Panc1 (cell line): ENCODE measurements at regions not wholly inside any gene's neighbourhood (a gene's known extent, or its start where the extent isn't known, plus 50 kb on each side); places are given as distances from the start of the nearest gene placed in this dataset.

Experiments used
- ATAC-seq: fragments of 200-7000 bp; cut with Tn5 transposase; 2 replicates; pipeline ENCODE4 v1.9.1; 2020; ENCODE audit warnings: mild to moderate bottlenecking, moderate library complexity
- BruUV-seq: library from RNA; stranded (reverse); fragments of 400-500 nt; replicated peaks from 2 replicates; lab custom pipeline; 2021; lab: Mats Ljungman, UMichigan
- CTCF ChIA-PET: fragments of 300-600 bp; sonication (Branson Sonifier 250); formaldehyde crosslinking; loops from one replicate; lab custom pipeline; 2022; ENCODE audit warnings: antibody characterized with exemption; lab: Charles Lee
- POLR2A ChIA-PET: fragments of 300-600 bp; sonication (Branson Sonifier 250); formaldehyde crosslinking; loops from one replicate; lab custom pipeline; 2022; ENCODE audit warnings: antibody characterized with exemption; lab: Charles Lee
- DNase-seq: peaks from one replicate; pipeline ENCODE4 v3.0.0-alpha.2; 2010; ENCODE audit warnings: low read depth, low spot score
- H3K27ac ChIP-seq: 2 replicates; pipeline ENCODE4 v1.5.1; 2011; ENCODE audit warnings: mild to moderate bottlenecking, low read length, inconsistent platforms
- H3K27me3 ChIP-seq: fragments of 200-500 bp; sonication (Bioruptor generic); 2 replicates; pipeline ENCODE4 v1.6.0; 2014; ENCODE audit warnings: low read length, inconsistent platforms; ENCODE audit not compliant: control insufficient read depth, insufficient read depth
- H3K36me3 ChIP-seq: fragments of 200-500 bp; sonication (Bioruptor generic); 2 replicates; pipeline ENCODE4 v1.5.1; 2014; ENCODE audit warnings: inconsistent platforms, mild to moderate bottlenecking, low read length, moderate library complexity; ENCODE audit not compliant: control insufficient read depth, insufficient read depth
- H3K4me1 ChIP-seq: 2 replicates; pipeline ENCODE4 v1.5.1; 2011; ENCODE audit warnings: inconsistent platforms, mild to moderate bottlenecking, low read length, moderate library complexity; ENCODE audit not compliant: control insufficient read depth, insufficient read depth
- H3K4me3 ChIP-seq, 2 experiments: 2 replicates each; pipeline ENCODE4 v1.5.1; 2011 to 2012; ENCODE audit warnings: low read depth in 2 of 2, low read length in 2 of 2, mild to moderate bottlenecking in 2 of 2, inconsistent platforms in 1 of 2, moderate library complexity in 1 of 2
- H3K9me3 ChIP-seq: fragments of 200-500 bp; sonication (Bioruptor generic); 2 replicates; pipeline ENCODE4 v1.5.1; 2014; ENCODE audit warnings: low read depth, mild to moderate bottlenecking, inconsistent platforms, low read length, moderate library complexity; ENCODE audit not compliant: control insufficient read depth, insufficient read depth
- CTCF ChIP-seq: fragments of 450-650 bp; IDR thresholded peaks from 2 replicates; pipeline ENCODE4 v1.5.1; 2017; ENCODE audit warnings: mild to moderate bottlenecking
- POLR2AphosphoS5 ChIP-seq: IDR thresholded peaks from 2 replicates; pipeline ENCODE4 v1.6.1; 2012; ENCODE audit warnings: mild to moderate bottlenecking, low read depth, low read length, moderate library complexity
- REST ChIP-seq, 2 experiments: IDR thresholded peaks; 2 replicates each; pipeline ENCODE4 v1.6.1; 2011 to 2012; ENCODE audit warnings: low read depth in 2 of 2, control low read depth in 1 of 2, low read length in 1 of 2, mild to moderate bottlenecking in 1 of 2, moderate library complexity in 1 of 2; ENCODE audit not compliant: insufficient read depth in 1 of 2
- SIN3A ChIP-seq: IDR thresholded peaks from 2 replicates; pipeline ENCODE4 v1.6.1; 2012; ENCODE audit warnings: low read depth, mild to moderate bottlenecking, low read length, moderate library complexity, borderline replicate concordance; ENCODE audit not compliant: insufficient read depth
- TCF7L2 ChIP-seq: IDR thresholded peaks from 2 replicates; pipeline ENCODE4 v1.6.1; 2011; ENCODE audit warnings: mild to moderate bottlenecking, low read depth, low read length, inconsistent platforms
- in situ Hi-C: cut with HindIII; loops from 2 replicates; pipeline ENCODE4 v1.10.0; 2016; ENCODE audit warnings: low sequenced_read_pairs, low pct_unique_long_range_greater_than_20kb
- intact Hi-C: fragments of 100-400 bp; cut with micrococcal nuclease; formaldehyde crosslinking; loops from one replicate; pipeline ENCODE4 v1.10.0; 2022; ENCODE audit not compliant: unreplicated experiment

- TF ChIP-seq POLR2AphosphoS5 = no peak
- TF ChIP-seq SIN3A = no peak
- TF ChIP-seq TCF7L2 = no peak
- no peak for TF ChIP-seq CTCF
- TF ChIP-seq REST (IDR thresholded peaks at IDR 0.05; ENCODE audit: insufficient read depth in 1 of 2, low read depth in 2 of 2, low read length in 1 of 2) = no peak
- intact Hi-C loops = no loop called here
- no peaks in the 10 kb centered on the region for H3K9me3 ChIP-seq
Measured at GRCh38 chr2:16028644-16029043, 88.3 kb downstream of the MYCN start.

GRCh38 chr2:16026816-16027501 is 86.6 kb downstream of the MYCN start:
- Histone ChIP-seq H3K4me1 (no peaks in the 10 kb centered on the region), H3K36me3 (no peaks in the 10 kb centered on the region), H3K27ac (no peak overlapping the region), H3K27me3 (no peaks in the 10 kb centered on the region), H3K4me3 (no peak overlapping the region), H3K9me3 (no peaks in the 10 kb centered on the region)
- ChIA-PET POLR2A (interaction anchor here (0.8 kb wide), 1 partner anchor 9 kb away, joined by 3 read pairs; no protein-coding TSS in a partner anchor), CTCF (no interaction called here)
- TF ChIP-seq SIN3A (no peak), CTCF (no peak), TCF7L2 (no peak), POLR2AphosphoS5 (no peak), REST (IDR thresholded peaks at IDR 0.05; ENCODE audit: insufficient read depth in 1 of 2, low read depth in 2 of 2, low read length in 1 of 2) (no peak)
- no TSS peak for BruUV-seq
- in situ Hi-C loops = no loop called here
- intact Hi-C loops = no loop called here
- no peak for ATAC-seq
- no peak for DNase-seq

More at GRCh38 chr2:16028644-16029043, 88.3 kb downstream of the MYCN start:
- DNase-seq (no peak), ATAC-seq (no peak)
- Histone ChIP-seq H3K27ac (no peak overlapping the region), H3K27me3 (no peaks in the 10 kb centered on the region), H3K4me3 (no peak overlapping the region), H3K36me3 (no peaks in the 10 kb centered on the region), H3K4me1 (no peaks in the 10 kb centered on the region)
- POLR2A ChIA-PET = no interaction called here
- in situ Hi-C loops = no loop called here
- no TSS peak for BruUV-seq
- CTCF ChIA-PET = no interaction called here
